WTC11 (cell line): ENCODE measurements at regions not wholly inside any gene's neighbourhood (a gene's known extent, or its start where the extent isn't known, plus 50 kb on each side); places are given as distances from the start of the nearest gene placed in this dataset.

ENCODE experiments used
- ETV6 ChIP-seq: sonication (generic); formaldehyde crosslinking; IDR thresholded peaks from 2 replicates; pipeline ENCODE4 v1.8.1; 2022; ENCODE audit warnings: mild to moderate bottlenecking, missing genetic modification reagents
- FOXJ3 ChIP-seq: sonication (generic); formaldehyde crosslinking; IDR thresholded peaks from 2 replicates; pipeline ENCODE4 v1.9.0; 2021; ENCODE audit warnings: missing genetic modification reagents, mild to moderate bottlenecking, borderline replicate concordance
- NFE2L1 ChIP-seq: sonication (generic); formaldehyde crosslinking; IDR thresholded peaks from 2 replicates; pipeline ENCODE4 v1.8.1; 2023; ENCODE audit warnings: missing genetic modification reagents
- SP1 ChIP-seq: sonication (generic); formaldehyde crosslinking; conservative IDR thresholded peaks from 2 replicates; pipeline ENCODE4 v1.8.1; 2022; ENCODE audit warnings: missing genetic modification reagents
- TEAD1 ChIP-seq: sonication (generic); formaldehyde crosslinking; IDR thresholded peaks from 2 replicates; pipeline ENCODE4 v1.8.0; 2022; ENCODE audit warnings: mild to moderate bottlenecking, missing genetic modification reagents
- ZNF121 ChIP-seq: sonication (generic); formaldehyde crosslinking; IDR thresholded peaks from 2 replicates; pipeline ENCODE4 v1.8.0; 2023; ENCODE audit warnings: missing genetic modification reagents
- ZNF317 ChIP-seq: sonication (generic); formaldehyde crosslinking; IDR thresholded peaks from 2 replicates; pipeline ENCODE4 v1.8.1; 2023; ENCODE audit warnings: low read depth, mild to moderate bottlenecking, moderate library complexity, missing genetic modification reagents, borderline replicate concordance
- TF ChIP-seq, protein P1 (sequence below): sonication (generic); formaldehyde crosslinking; IDR thresholded peaks from 2 replicates; pipeline ENCODE4 v1.8.0; 2023; ENCODE audit warnings: missing genetic modification reagents, mild to moderate bottlenecking, borderline replicate concordance
- TF ChIP-seq, protein P2 (sequence below): fragments of 200-600 bp; IDR thresholded peaks from 2 replicates; pipeline ENCODE4 v1.8.0; 2022; ENCODE audit warnings: antibody characterized with exemption
- TF ChIP-seq, protein P3 (sequence below): sonication (generic); formaldehyde crosslinking; IDR thresholded peaks from 2 replicates; pipeline ENCODE4 v1.8.1; 2023; ENCODE audit warnings: mild to moderate bottlenecking, missing genetic modification reagents, moderate library complexity
- TF ChIP-seq, protein P4 (sequence below): sonication (generic); formaldehyde crosslinking; IDR thresholded peaks from 2 replicates; pipeline ENCODE4 v1.8.0; 2023; ENCODE audit warnings: missing genetic modification reagents
- TF ChIP-seq, protein P5 (sequence below): sonication (generic); formaldehyde crosslinking; IDR thresholded peaks from 2 replicates; pipeline ENCODE4 v1.8.0; 2022; ENCODE audit warnings: mild to moderate bottlenecking, missing genetic modification reagents
- TF ChIP-seq, protein P6 (sequence below): sonication (generic); formaldehyde crosslinking; IDR thresholded peaks from 2 replicates; pipeline ENCODE4 v1.8.0; 2022; ENCODE audit warnings: mild to moderate bottlenecking, missing genetic modification reagents

DNA sequence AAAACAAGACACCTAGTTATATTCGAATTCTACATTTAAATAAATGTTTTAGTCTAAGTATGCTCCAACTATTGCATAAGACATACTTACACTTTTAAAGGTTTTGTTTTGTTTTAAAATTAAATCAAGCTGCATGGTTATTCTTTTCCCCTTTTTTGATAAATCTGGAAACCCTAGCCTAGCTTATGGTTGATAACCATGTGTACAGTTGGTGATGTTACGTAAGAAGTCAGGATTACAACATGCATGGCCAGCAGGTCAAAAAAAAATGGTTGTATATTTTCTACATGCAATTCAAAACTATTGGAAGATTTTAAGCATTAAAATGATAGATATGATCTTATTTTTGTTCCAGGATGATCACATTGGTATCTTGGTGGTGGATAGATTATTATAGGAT is 1600.6 kb downstream of the PLA2G4A start:
- TF ChIP-seq TEAD1 (CRISPR knock-in tag) = no peak
- no peak for TF ChIP-seq NFE2L1 (CRISPR knock-in tag)
- TF ChIP-seq, protein P1, sequence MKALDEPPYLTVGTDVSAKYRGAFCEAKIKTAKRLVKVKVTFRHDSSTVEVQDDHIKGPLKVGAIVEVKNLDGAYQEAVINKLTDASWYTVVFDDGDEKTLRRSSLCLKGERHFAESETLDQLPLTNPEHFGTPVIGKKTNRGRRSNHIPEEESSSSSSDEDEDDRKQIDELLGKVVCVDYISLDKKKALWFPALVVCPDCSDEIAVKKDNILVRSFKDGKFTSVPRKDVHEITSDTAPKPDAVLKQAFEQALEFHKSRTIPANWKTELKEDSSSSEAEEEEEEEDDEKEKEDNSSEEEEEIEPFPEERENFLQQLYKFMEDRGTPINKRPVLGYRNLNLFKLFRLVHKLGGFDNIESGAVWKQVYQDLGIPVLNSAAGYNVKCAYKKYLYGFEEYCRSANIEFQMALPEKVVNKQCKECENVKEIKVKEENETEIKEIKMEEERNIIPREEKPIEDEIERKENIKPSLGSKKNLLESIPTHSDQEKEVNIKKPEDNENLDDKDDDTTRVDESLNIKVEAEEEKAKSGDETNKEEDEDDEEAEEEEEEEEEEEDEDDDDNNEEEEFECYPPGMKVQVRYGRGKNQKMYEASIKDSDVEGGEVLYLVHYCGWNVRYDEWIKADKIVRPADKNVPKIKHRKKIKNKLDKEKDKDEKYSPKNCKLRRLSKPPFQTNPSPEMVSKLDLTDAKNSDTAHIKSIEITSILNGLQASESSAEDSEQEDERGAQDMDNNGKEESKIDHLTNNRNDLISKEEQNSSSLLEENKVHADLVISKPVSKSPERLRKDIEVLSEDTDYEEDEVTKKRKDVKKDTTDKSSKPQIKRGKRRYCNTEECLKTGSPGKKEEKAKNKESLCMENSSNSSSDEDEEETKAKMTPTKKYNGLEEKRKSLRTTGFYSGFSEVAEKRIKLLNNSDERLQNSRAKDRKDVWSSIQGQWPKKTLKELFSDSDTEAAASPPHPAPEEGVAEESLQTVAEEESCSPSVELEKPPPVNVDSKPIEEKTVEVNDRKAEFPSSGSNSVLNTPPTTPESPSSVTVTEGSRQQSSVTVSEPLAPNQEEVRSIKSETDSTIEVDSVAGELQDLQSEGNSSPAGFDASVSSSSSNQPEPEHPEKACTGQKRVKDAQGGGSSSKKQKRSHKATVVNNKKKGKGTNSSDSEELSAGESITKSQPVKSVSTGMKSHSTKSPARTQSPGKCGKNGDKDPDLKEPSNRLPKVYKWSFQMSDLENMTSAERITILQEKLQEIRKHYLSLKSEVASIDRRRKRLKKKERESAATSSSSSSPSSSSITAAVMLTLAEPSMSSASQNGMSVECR (CRISPR knock-in tag) = no peak
- no peak for TF ChIP-seq ZNF317
- TF ChIP-seq, protein P2, sequence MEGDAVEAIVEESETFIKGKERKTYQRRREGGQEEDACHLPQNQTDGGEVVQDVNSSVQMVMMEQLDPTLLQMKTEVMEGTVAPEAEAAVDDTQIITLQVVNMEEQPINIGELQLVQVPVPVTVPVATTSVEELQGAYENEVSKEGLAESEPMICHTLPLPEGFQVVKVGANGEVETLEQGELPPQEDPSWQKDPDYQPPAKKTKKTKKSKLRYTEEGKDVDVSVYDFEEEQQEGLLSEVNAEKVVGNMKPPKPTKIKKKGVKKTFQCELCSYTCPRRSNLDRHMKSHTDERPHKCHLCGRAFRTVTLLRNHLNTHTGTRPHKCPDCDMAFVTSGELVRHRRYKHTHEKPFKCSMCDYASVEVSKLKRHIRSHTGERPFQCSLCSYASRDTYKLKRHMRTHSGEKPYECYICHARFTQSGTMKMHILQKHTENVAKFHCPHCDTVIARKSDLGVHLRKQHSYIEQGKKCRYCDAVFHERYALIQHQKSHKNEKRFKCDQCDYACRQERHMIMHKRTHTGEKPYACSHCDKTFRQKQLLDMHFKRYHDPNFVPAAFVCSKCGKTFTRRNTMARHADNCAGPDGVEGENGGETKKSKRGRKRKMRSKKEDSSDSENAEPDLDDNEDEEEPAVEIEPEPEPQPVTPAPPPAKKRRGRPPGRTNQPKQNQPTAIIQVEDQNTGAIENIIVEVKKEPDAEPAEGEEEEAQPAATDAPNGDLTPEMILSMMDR = no peak
- TF ChIP-seq FOXJ3 = no peak
- TF ChIP-seq SP1 (CRISPR knock-in tag) = no peak
- TF ChIP-seq, protein P3, sequence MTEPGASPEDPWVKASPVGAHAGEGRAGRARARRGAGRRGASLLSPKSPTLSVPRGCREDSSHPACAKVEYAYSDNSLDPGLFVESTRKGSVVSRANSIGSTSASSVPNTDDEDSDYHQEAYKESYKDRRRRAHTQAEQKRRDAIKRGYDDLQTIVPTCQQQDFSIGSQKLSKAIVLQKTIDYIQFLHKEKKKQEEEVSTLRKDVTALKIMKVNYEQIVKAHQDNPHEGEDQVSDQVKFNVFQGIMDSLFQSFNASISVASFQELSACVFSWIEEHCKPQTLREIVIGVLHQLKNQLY (CRISPR knock-in tag) = no peak
- TF ChIP-seq ZNF121 (CRISPR knock-in tag) = no peak
- no peak for TF ChIP-seq ETV6 (CRISPR knock-in tag)
- TF ChIP-seq, protein P4, sequence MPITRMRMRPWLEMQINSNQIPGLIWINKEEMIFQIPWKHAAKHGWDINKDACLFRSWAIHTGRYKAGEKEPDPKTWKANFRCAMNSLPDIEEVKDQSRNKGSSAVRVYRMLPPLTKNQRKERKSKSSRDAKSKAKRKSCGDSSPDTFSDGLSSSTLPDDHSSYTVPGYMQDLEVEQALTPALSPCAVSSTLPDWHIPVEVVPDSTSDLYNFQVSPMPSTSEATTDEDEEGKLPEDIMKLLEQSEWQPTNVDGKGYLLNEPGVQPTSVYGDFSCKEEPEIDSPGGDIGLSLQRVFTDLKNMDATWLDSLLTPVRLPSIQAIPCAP (CRISPR knock-in tag) = no peak
- TF ChIP-seq, protein P5, sequence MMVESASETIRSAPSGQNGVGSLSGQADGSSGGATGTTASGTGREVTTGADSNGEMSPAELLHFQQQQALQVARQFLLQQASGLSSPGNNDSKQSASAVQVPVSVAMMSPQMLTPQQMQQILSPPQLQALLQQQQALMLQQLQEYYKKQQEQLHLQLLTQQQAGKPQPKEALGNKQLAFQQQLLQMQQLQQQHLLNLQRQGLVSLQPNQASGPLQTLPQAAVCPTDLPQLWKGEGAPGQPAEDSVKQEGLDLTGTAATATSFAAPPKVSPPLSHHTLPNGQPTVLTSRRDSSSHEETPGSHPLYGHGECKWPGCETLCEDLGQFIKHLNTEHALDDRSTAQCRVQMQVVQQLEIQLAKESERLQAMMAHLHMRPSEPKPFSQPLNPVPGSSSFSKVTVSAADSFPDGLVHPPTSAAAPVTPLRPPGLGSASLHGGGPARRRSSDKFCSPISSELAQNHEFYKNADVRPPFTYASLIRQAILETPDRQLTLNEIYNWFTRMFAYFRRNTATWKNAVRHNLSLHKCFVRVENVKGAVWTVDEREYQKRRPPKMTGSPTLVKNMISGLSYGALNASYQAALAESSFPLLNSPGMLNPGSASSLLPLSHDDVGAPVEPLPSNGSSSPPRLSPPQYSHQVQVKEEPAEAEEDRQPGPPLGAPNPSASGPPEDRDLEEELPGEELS (CRISPR knock-in tag) = no peak
- TF ChIP-seq, protein P6, sequence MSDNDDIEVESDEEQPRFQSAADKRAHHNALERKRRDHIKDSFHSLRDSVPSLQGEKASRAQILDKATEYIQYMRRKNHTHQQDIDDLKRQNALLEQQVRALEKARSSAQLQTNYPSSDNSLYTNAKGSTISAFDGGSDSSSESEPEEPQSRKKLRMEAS (CRISPR knock-in tag) = no peak
